ENCODE measurements at regions not wholly inside any gene's neighbourhood (a gene's known extent, or its start where the extent isn't known, plus 50 kb on each side); places are given as distances from the start of the nearest gene placed in this dataset.

DNA sequence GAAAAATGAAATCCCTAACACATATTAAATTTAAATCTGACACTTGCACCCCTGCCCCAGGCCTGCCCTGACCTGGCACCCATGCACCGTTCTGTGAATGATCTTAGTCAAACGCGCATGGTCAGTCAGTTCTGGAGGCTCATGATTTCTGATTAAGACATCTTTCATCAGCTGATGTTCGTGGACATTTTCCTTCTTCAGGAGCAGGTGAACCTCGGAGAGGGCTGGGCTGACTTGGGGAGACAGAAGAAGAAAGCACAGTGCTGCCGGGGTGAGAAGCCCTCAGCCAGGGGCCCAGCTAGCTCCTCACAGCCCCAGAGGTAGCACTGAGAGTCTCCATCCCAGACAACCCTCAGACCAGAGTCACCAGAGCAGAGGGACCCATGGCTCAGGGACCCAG, 134.5 kb upstream of the AJAP1 start:
- DNase-seq (ENCODE audit: extremely low spot score) = no peak
- H3K27ac ChIP-seq (ENCODE audit: low read depth) = no peak overlapping the region
- H3K4me3 ChIP-seq (ENCODE audit: low read depth, low read length) = no peak overlapping the region
- no peaks in the 10 kb centered on the region for H3K36me3 ChIP-seq (ENCODE audit: insufficient read depth)
- H3K4me1 ChIP-seq (ENCODE audit: insufficient read depth) = no peaks in the 10 kb centered on the region
- WGBS = 89% methylated on average over 6 of the region's 6 CpGs

DNA sequence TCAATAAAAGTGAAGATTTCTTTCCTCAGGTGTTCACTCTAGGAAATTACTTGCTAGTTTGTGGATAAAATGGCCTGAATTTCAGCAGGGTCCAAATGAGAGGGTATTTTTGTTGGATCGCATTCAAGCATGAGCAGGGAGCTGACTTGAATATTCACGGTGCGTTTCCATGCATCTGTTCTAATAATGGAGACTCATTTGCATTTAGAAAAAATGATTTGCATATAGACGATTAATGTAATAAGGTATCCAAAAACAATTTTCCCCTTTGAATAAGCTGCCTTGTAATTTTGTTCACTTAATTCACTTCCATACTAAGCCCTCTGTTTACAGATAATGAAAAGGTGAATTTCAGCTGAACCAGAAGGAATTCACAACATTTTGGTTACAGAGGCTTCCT, 130.9 kb upstream of the AJAP1 start:
- Histone ChIP-seq H3K4me3 (ENCODE audit: low read depth, low read length) (no peak overlapping the region), H3K27ac (ENCODE audit: low read depth) (no peak overlapping the region)

DNA sequence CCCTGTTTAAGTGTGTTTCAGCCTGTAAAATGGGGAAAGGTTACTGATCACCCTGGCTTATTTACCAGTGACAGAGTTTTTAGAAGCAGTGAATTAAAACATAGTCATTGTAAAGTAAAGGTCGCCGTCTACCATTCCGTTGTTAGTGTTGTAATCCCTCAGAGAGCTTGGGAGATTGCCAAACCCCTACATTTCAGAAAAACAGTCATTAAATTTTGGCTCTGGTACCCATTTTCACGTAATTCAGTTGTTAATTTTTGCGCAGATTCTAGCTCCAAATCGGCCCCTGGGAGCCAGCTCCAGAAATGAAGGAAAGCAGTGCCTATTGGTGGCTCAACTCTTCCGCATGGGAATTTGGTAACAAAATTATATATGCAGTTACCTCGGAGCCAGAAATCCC, 127.7 kb upstream of the AJAP1 start:
- Histone ChIP-seq H3K27ac (ENCODE audit: low read depth) (no peak overlapping the region), H3K4me3 (ENCODE audit: low read depth, low read length) (no peak overlapping the region), H3K4me1 (ENCODE audit: insufficient read depth) (no peaks in the 10 kb centered on the region), H3K36me3 (ENCODE audit: insufficient read depth) (no peaks in the 10 kb centered on the region)
- DNase-seq (ENCODE audit: extremely low spot score) = no peak
- WGBS = 55% methylated on average over 8 of the region's 8 CpGs

More for the DNA sequence above, 130.9 kb upstream of the AJAP1 start:
- WGBS = 89% methylated on average over 4 of the region's 4 CpGs
- no peak for DNase-seq (ENCODE audit: extremely low spot score)
- H3K4me1 ChIP-seq (ENCODE audit: insufficient read depth) = no peaks in the 10 kb centered on the region
- no peaks in the 10 kb centered on the region for H3K36me3 ChIP-seq (ENCODE audit: insufficient read depth)

DNA sequence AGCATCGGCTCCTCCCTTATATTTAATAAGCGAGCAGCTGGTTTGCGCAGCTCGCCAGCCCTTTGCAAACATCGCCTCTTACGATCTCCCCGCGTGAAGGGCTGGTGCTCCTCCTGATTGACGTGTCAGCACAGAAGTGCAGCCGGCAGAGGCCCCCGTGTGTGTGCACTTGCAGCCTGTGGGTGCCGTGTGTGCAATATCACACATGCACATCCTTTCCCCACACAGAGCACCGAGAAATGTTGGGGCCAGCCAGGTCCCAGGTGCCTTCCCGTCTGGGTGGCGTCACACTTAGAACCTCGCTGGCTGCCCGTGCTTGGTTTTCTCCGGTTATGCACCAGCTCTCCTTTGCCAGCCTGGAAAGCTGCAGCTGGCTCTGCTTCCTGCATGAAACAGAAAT, 126.6 kb upstream of the AJAP1 start:
- Histone ChIP-seq H3K4me1 (ENCODE audit: insufficient read depth) (no peaks in the 10 kb centered on the region), H3K36me3 (ENCODE audit: insufficient read depth) (no peaks in the 10 kb centered on the region), H3K4me3 (ENCODE audit: low read depth, low read length) (no peak overlapping the region), H3K27ac (ENCODE audit: low read depth) (no peak overlapping the region)
- WGBS = 62% methylated on average over 18 of the region's 18 CpGs
- DNase-seq (ENCODE audit: extremely low spot score) = no peak

DNA sequence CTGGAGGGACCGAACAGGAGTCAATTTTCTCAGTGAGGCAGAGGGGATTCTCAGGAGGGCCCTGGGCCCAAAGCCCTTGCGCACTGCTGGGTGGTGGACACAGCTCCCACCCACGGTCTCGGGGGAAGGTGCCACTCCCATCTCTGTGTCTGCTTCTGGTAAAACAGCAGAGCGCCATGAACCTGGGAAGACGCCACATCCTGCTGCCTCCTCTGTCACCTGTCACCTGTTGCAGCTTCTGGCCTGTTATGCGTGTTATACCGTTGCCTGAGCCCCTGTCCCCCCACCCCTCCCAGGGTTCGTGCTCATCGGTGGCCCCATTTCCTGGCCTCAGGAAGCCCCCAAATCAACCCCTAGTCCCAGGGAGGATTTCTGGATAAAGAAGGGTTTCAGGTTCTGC, 125.8 kb upstream of the AJAP1 start:
- no peak for DNase-seq (ENCODE audit: extremely low spot score)
- Histone ChIP-seq H3K27ac (ENCODE audit: low read depth) (no peak overlapping the region), H3K4me1 (ENCODE audit: insufficient read depth) (no peaks in the 10 kb centered on the region), H3K36me3 (ENCODE audit: insufficient read depth) (no peaks in the 10 kb centered on the region), H3K4me3 (ENCODE audit: low read depth, low read length) (no peak overlapping the region)
- 87% methylated on average over 10 of the region's 10 CpGs for WGBS

DNA sequence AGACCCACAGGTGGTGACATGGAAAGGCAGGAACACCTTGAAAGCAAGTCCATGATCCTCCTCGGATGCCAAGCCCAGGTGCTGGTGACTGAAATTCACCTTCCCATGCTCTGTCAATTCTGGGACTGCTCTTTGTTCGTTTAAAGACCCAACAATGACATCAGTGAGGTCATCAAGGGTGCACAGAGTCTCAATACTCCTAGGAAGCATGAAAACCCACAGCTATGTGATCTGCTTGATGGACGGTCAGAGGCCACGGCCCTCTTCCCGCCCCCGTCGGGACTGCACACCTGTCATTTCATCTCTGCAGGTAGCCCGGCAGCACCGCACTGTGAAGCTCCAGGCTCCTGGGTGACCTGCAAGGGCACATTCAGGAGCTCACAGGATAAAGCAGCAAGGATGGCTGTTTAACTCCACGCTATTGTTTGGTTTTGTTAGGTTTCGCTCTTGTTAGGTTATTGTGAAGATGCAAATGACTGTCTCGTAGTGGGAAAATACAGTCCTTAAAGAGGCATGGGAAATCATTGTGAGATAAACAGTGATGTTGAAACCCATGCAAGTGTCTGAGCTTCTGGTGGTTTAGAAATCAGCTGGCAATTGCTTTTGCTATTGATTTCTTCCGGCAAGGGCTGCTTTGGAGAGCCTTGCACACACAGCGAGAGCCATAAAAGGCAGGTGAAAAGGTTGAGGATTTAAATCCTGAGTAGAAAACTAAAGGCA, 124.8 kb upstream of the AJAP1 start:
- no peak overlapping the region for H3K4me3 ChIP-seq (ENCODE audit: low read depth, low read length)
- no peaks in the 10 kb centered on the region for H3K4me1 ChIP-seq (ENCODE audit: insufficient read depth)
- WGBS = 60% methylated on average over 14 of the region's 14 CpGs

DNA sequence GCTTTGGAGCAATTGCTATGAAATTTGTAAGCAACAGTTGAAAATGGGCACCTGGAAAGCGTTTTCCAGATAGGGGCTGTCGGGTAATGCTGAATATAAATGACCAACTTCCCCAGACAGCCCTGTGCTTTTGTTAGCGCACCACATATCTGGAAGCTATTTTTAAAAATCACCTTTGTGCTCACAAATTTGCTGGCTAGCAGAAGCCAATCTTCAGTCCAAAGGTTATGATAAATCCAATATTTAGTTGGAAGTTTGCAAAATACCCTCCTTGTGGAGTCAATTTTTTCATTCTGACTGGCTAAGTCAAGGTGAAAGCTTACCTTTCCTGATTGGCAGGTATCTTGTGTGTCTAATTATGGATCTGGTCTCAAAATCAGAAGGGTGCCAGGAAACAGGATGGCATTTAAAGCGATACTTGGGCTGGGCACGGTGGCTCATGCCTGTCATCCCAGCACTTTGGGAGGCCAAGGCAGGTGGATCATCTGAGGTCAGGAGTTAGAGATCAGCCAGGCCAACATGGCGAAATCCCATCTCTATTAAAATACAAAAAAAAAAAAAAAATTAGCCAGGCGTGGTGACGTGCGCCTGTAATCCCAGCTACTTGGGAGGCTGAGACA, 124.1 kb upstream of the AJAP1 start:
- WGBS = 78% methylated on average over 9 of the region's 9 CpGs
- no peak for DNase-seq (ENCODE audit: extremely low spot score)
- H3K4me3 ChIP-seq (ENCODE audit: low read depth, low read length) = no peak overlapping the region
- H3K27ac ChIP-seq (ENCODE audit: low read depth) = no peak overlapping the region
- no peaks in the 10 kb centered on the region for H3K36me3 ChIP-seq (ENCODE audit: insufficient read depth)
- H3K4me1 ChIP-seq (ENCODE audit: insufficient read depth) = no peaks in the 10 kb centered on the region

More for the DNA sequence above, 124.8 kb upstream of the AJAP1 start:
- H3K36me3 ChIP-seq (ENCODE audit: insufficient read depth) = no peaks in the 10 kb centered on the region
- no peak overlapping the region for H3K27ac ChIP-seq (ENCODE audit: low read depth)
- no peak for DNase-seq (ENCODE audit: extremely low spot score)

DNA sequence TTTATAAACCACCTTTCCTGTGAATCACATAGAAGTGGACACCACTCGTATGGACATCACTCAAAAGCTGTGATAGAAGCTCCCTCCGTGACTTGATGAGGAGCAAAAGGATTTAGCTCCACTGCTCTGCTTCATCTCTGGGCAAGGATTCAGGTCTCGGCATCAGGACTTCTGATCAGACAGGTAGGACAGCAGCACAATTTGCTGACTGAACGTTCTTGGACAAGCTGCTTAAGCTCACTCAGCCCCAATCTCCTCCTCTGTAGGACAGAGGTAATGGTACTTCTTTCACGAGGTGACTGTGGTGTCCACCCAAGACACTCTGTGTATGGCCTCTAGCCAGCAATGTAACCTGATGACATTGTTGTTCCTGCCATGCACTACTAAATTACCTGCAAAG, 122.6 kb upstream of the AJAP1 start:
- Histone ChIP-seq H3K36me3 (ENCODE audit: insufficient read depth) (no peaks in the 10 kb centered on the region), H3K27ac (ENCODE audit: low read depth) (no peak overlapping the region), H3K4me1 (ENCODE audit: insufficient read depth) (no peaks in the 10 kb centered on the region), H3K4me3 (ENCODE audit: low read depth, low read length) (no peak overlapping the region)
- no peak for DNase-seq (ENCODE audit: extremely low spot score)
- WGBS = 70% methylated on average over 5 of the region's 5 CpGs

DNA sequence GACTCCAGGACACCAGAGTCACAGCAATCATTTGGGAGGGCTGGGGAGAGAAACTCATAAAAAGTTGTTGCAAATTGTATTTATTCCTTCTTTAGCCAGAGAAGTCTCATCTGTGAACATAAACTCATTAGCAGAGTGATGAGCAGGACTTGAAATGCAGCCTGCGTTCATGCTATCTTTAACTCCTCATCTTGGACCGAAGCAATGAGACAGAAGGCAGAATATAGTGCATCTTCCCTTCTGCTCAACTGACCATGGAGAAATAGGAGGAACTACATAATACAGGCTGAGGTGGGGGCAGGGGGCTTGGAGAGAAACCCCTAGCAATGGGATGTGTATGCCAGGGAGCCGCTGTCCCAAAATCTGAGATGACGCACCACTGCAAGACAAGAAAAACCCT, 121.8 kb upstream of the AJAP1 start:
- Histone ChIP-seq H3K4me3 (ENCODE audit: low read depth, low read length) (no peak overlapping the region), H3K27ac (ENCODE audit: low read depth) (no peak overlapping the region), H3K4me1 (ENCODE audit: insufficient read depth) (no peaks in the 10 kb centered on the region), H3K36me3 (ENCODE audit: insufficient read depth) (no peaks in the 10 kb centered on the region)
- no peak for DNase-seq (ENCODE audit: extremely low spot score)
- 87% methylated on average over 4 of the region's 4 CpGs for WGBS

DNA sequence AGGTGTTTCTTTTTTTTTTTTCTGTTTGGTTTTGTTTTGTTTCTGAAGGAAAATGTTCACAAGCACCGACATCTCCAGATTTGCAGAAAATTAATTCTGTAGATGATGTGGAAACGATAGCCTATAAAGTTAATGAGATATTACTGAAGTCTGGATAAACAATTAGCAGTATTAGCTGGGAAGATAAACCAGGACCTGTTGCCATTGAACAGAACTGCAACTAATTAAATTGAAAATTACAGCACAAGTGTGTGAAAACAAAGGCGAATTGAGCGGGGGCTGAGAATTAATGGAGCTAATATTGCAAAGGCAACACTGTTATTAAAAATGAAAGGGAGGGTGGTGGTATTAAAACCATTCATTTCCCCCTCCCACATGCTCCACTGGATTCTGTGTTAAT, 107.5 kb upstream of the AJAP1 start:
- WGBS = 84% methylated on average over 4 of the region's 4 CpGs
- H3K36me3 ChIP-seq (ENCODE audit: insufficient read depth) = no peaks in the 10 kb centered on the region
- H3K4me1 ChIP-seq (ENCODE audit: insufficient read depth) = no peaks in the 10 kb centered on the region
- H3K4me3 ChIP-seq (ENCODE audit: low read depth, low read length) = no peak overlapping the region
- DNase-seq (ENCODE audit: extremely low spot score) = no peak
- H3K27ac ChIP-seq (ENCODE audit: low read depth) = no peak overlapping the region

DNA sequence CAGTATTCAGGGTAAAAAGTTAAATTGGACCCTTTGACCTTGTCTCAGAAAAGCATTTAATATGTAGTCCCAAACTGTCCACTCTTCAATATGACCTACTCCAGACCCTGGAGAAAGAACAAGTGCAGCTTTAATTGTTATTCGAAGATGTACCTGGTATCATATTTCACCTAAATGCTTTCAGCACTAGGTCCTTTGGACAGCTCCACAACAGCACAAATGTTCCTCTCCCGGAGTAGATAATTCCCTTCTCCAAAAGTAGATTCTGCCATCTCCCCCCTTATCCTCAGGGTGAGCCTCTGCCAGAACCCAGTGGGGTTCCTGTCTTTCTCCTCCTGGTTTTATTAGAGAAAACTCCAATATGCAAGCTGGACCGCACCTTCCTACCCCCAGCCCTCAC, 104.5 kb upstream of the AJAP1 start:
- WGBS = 45% methylated on average over 3 of the region's 3 CpGs
- no peaks in the 10 kb centered on the region for H3K4me1 ChIP-seq (ENCODE audit: insufficient read depth)
- no peak for DNase-seq (ENCODE audit: extremely low spot score)
- no peak overlapping the region for H3K27ac ChIP-seq (ENCODE audit: low read depth)
- no peak overlapping the region for H3K4me3 ChIP-seq (ENCODE audit: low read depth, low read length)
- H3K36me3 ChIP-seq (ENCODE audit: insufficient read depth) = no peaks in the 10 kb centered on the region

DNA sequence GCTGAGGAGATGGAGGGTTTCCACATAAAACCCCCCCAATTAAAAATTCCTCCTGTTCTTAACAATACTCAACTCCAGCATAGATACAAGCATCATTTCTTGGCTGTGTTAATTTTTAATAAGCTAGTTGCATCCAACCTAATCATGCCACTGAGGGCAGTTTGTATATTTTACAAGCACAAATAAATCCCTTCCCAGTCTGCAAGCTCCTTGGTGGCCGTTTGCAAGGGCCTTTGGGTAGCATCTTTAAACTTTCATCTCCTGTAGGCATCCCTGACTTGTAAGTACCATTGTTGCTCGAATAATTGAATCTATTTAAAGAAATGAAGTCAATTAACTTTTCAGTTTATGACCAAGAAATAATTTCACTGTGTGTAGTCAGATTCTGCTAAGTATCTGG, 103.5 kb upstream of the AJAP1 start:
- Histone ChIP-seq H3K36me3 (ENCODE audit: insufficient read depth) (no peaks in the 10 kb centered on the region), H3K4me1 (ENCODE audit: insufficient read depth) (no peaks in the 10 kb centered on the region), H3K27ac (ENCODE audit: low read depth) (no peak overlapping the region), H3K4me3 (ENCODE audit: low read depth, low read length) (no peak overlapping the region)
- no peak for DNase-seq (ENCODE audit: extremely low spot score)
- 19% methylated on average over 2 of the region's 2 CpGs for WGBS

DNA sequence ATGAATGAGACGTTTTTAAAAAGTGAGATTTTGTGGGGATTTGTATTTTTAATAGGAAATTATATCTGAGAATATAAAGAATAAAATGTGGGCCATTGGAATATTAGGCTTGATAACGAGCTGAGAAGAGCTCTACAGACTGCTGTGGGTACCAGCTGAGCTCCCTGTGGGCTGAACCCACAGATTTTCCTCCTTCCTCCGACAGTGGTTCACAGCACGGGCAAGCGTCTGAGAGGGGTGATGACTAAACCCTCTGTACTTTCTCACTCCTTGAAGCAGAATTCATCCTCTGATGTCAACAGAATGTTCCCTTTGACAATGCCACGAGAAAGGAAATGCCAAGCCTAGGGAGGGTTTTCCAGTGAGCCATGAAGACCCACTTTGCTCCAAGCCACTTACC, 102.7 kb upstream of the AJAP1 start:
- no peak overlapping the region for H3K4me3 ChIP-seq (ENCODE audit: low read depth, low read length)
- H3K4me1 ChIP-seq (ENCODE audit: insufficient read depth) = no peaks in the 10 kb centered on the region
- no peaks in the 10 kb centered on the region for H3K36me3 ChIP-seq (ENCODE audit: insufficient read depth)
- 59% methylated on average over 6 of the region's 6 CpGs for WGBS
- no peak for DNase-seq (ENCODE audit: extremely low spot score)
- H3K27ac ChIP-seq (ENCODE audit: low read depth) = no peak overlapping the region

DNA sequence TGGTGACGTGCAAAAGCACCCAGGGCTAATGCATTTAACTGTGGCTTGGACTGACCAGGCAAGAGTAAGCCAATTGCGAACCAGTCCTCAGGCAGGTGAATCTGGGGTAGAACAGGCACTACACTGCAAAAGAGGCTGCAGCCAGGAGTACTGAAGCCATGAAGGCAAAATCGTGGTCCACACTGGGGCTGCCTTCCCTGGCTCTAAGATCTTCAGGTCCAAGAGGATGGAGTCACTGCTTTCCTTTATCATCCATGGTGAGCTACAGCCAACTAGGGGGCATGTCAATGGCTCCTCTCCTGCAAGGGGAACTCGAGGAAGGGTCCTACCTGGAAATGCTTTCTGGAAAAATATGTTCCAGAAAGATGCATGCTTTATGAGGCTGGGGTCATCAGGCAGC, 100.6 kb upstream of the AJAP1 start:
- Histone ChIP-seq H3K4me1 (ENCODE audit: insufficient read depth) (no peaks in the 10 kb centered on the region), H3K36me3 (ENCODE audit: insufficient read depth) (no peaks in the 10 kb centered on the region), H3K27ac (ENCODE audit: low read depth) (no peak overlapping the region), H3K4me3 (ENCODE audit: low read depth, low read length) (no peak overlapping the region)
- WGBS = 54% methylated on average over 4 of the region's 4 CpGs
- DNase-seq (ENCODE audit: extremely low spot score) = no peak

All from urinary bladder (tissue), 3 donors.